HFF-Myc (cell line): ENCODE measurements at regions not wholly inside any gene's neighbourhood (a gene's known extent, or its start where the extent isn't known, plus 50 kb on each side); places are given as distances from the start of the nearest gene placed in this dataset.
"Not testable (repeated sequence)": the region's sequence is repeated elsewhere in the genome, so short reads cannot be mapped to it uniquely, and the experiment has no call there.

Source experiments
- DNase-seq: peaks from one replicate; pipeline ENCODE4 v3.0.0-alpha.2; 2011; ENCODE audit warnings: low read depth; ENCODE audit errors: extremely low read depth
- H3K4me3 ChIP-seq: replicated peaks from 2 replicates; pipeline ENCODE4 v1.5.1; 2011; ENCODE audit warnings: low read depth, mild to moderate bottlenecking, control low read depth, low read length
- CTCF ChIP-seq: IDR thresholded peaks from 2 replicates; pipeline ENCODE4 v1.5.1; 2012; ENCODE audit warnings: mild to moderate bottlenecking, low read depth, low read length, control low read depth; ENCODE audit errors: missing control alignments

- no peak overlapping the region for H3K4me3 ChIP-seq
- no peak for TF ChIP-seq CTCF
- DNase-seq, result no peak
Observed at GRCh38 chr7:124183649-124184048, 150.8 kb upstream of the TMEM229A start.

DNA sequence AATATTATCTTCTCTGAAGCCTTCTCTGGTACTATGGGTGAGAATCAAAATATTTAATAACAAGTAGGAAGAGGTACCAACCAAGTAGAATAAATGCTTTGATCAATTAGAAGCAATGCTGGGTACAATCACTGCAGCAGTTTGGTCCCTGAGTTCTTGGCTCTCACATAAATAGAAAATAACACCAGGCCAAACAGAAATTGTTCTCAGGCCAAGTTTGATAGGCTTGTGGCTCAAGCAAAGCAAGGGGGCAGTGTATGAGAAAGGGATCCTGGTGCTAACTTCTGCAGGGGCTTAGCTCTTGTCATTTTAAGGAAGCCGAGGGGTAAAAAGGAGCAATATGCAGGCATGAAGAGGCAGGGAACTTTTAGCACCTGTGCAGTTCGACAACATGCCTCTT is 146.8 kb upstream of the TMEM229A start:
- no peak for TF ChIP-seq CTCF
- no peak for DNase-seq
- no peak overlapping the region for H3K4me3 ChIP-seq

- DNase-seq, result no peak
- no peak overlapping the region for H3K4me3 ChIP-seq
- TF ChIP-seq CTCF, result no peak
Observed at GRCh38 chr7:124177891-124178290, 145.0 kb upstream of the TMEM229A start.

GRCh38 chr7:124171812-124172211 is 138.9 kb upstream of the TMEM229A start:
- not testable (repeated sequence) for DNase-seq, H3K4me3 ChIP-seq

DNA sequence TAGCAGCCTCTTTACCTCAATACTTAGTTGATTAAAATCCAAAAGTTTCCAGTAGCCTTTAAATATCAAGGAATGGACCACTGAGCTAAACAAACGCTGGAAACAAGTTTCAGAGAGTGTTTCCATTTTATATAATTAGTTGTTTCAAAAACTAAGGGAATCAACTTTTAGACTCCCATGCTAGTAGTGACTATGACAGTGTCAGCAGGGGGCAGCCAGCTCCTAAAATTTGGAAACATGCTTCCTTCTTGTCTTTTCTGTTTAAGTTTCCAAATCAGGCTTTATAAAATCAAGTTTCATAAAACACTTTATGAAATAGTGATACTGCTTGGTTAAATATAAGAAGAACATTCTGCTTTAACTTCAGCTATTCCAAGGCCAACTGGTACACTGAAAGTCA is 138.2 kb upstream of the TMEM229A start:
- no peak for DNase-seq
- peak; percentile 10 for TF ChIP-seq CTCF

GRCh38 chr7:124168616-124169015 is 135.7 kb upstream of the TMEM229A start:
- DNase-seq, result no peak
- TF ChIP-seq CTCF, result no peak

More for the DNA sequence above, 138.2 kb upstream of the TMEM229A start:
- no peak overlapping the region for H3K4me3 ChIP-seq

DNA sequence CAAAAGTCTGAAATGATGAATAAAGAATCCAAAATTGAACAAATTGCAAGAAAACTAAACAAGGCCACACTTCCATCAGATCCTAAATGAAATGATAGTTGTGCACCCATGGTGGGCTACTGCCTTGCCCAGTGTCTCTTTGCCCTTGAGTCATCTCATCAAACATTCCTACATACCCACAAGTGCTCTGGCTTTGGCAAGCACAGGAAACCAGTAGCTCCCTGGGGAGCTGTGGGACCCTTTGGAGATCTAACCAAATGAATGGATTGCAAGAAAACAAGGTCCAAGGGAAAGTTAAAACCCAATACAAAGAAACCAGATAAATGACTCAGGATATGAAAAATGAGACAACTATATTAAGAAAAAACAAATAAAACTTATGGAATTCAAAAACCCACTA is 129.8 kb upstream of the TMEM229A start:
- TF ChIP-seq CTCF, result no peak
- no peak overlapping the region for H3K4me3 ChIP-seq
- no peak for DNase-seq

More at GRCh38 chr7:124168616-124169015, 135.7 kb upstream of the TMEM229A start:
- no peak overlapping the region for H3K4me3 ChIP-seq
